Lung (tissue), 11 donors: ENCODE measurements at regions not wholly inside any gene's neighbourhood (a gene's known extent, or its start where the extent isn't known, plus 50 kb on each side); places are given as distances from the start of the nearest gene placed in this dataset.

ENCODE experiments used
- ATAC-seq: fragments of 200-7000 bp; cut with Tn5 transposase; one replicate; pipeline ENCODE4 v1.9.1; 2020; ENCODE audit warnings: moderate number of reproducible peaks; ENCODE audit not compliant: insufficient read depth, low FRiP score
- DNase-seq, 3 donors: peaks; one replicate each; pipeline ENCODE4 v3.0.0-alpha.2; 2013 to 2017
- H3K27ac ChIP-seq, 2 donors: one replicate each; pipeline ENCODE4 v1.5.1; 2013; ENCODE audit warnings: mild to moderate bottlenecking in 2 of 2, moderate library complexity in 2 of 2, control low read depth in 1 of 2, inconsistent platforms in 1 of 2, low read depth in 1 of 2, low read length in 1 of 2
- H3K27me3 ChIP-seq, 3 donors: one replicate each; pipeline ENCODE4 v1.5.1; 2013; ENCODE audit warnings: low read length in 2 of 3; ENCODE audit not compliant: control insufficient read depth in 3 of 3, insufficient read depth in 3 of 3
- H3K36me3 ChIP-seq, 4 donors: one replicate each; pipeline ENCODE4 v1.5.1; 2013; ENCODE audit warnings: low read length in 4 of 4, mild to moderate bottlenecking in 1 of 4, moderate library complexity in 1 of 4; ENCODE audit not compliant: control insufficient read depth in 4 of 4, insufficient read depth in 4 of 4
- H3K4me1 ChIP-seq, 5 donors: one replicate each; pipeline ENCODE4 v1.5.1; 2013; ENCODE audit warnings: low read length in 5 of 5, mild to moderate bottlenecking in 2 of 5, moderate library complexity in 1 of 5; ENCODE audit not compliant: control insufficient read depth in 5 of 5, insufficient read depth in 5 of 5
- H3K4me3 ChIP-seq: one replicate; pipeline ENCODE4 v1.5.1; 2013; ENCODE audit warnings: mild to moderate bottlenecking, control low read depth, moderate library complexity
- H3K9ac ChIP-seq, 2 donors: one replicate each; pipeline ENCODE4 v1.5.1; 2013; ENCODE audit warnings: low read length in 2 of 2, control low read depth in 1 of 2; ENCODE audit not compliant: insufficient read depth in 1 of 2
- H3K9me3 ChIP-seq, 4 donors: one replicate each; pipeline ENCODE4 v1.5.1; 2013; ENCODE audit warnings: low read length in 3 of 4, mild to moderate bottlenecking in 1 of 4, moderate library complexity in 1 of 4; ENCODE audit not compliant: control insufficient read depth in 4 of 4, insufficient read depth in 3 of 4
- CTCF ChIP-seq: IDR thresholded peaks from 2 replicates; pipeline ENCODE4 v1.5.1; 2012; ENCODE audit warnings: mild to moderate bottlenecking; ENCODE audit errors: control extremely low read depth, extremely low read depth
- WGBS, 2 donors: extraction: QIAGEN DNeasy Blood & Tissue Kit; methylation state at CpG; one replicate each; pipeline ENCODE4 v1.1.7; 2013; 5-methylcytosine and 5-hydroxymethylcytosine counted together
- donor health status: control.
- donor health status: control.
- donor health status: Bipolar disorder and iron deficiency.
- donor health status: healthy.
- donor health status: DM: yes; HTN: yes; CAD: no.

GRCh38 chr1:5708346-5709245, 283.6 kb downstream of the NPHP4 start:
- DNase-seq, result no peak
- 90% methylated on average over 27 of the region's 27 CpGs for WGBS, 2 donors
- Histone ChIP-seq H3K27me3 (no peaks in the 10 kb centered on the region), H3K36me3 (no peaks in the 10 kb centered on the region), H3K4me3 (no peak overlapping the region), H3K9ac (no peak overlapping the region), H3K4me1 (no peaks in the 10 kb centered on the region), H3K9me3 (peaks cover 0 to 9% (median 0%) of the 10 kb centered on the region in 4 donors), H3K27ac (no peak overlapping the region)
- ATAC-seq, result no peak
- no peak for TF ChIP-seq CTCF

GRCh38 chr1:5707566-5708345, 284.5 kb downstream of the NPHP4 start:
- no peak overlapping the region for H3K4me3 ChIP-seq
- no peaks in the 10 kb centered on the region for H3K27me3 ChIP-seq
- WGBS, 2 donors, result 81 to 90% methylated on average over 12 of the region's 12 CpGs
- no peak overlapping the region for H3K27ac ChIP-seq
- H3K4me1 ChIP-seq, result no peaks in the 10 kb centered on the region
- peaks cover 0 to 9% (median 0%) of the 10 kb centered on the region in 4 donors for H3K9me3 ChIP-seq
- ATAC-seq (no peak), DNase-seq (no peak)
- H3K9ac ChIP-seq, result no peak overlapping the region
- no peak for TF ChIP-seq CTCF
- H3K36me3 ChIP-seq, result no peaks in the 10 kb centered on the region

- ATAC-seq (no peak), DNase-seq (no peak)
- no peak for TF ChIP-seq CTCF
- H3K4me1 ChIP-seq, result no peaks in the 10 kb centered on the region
- H3K27me3 ChIP-seq, result no peaks in the 10 kb centered on the region
- no peak overlapping the region for H3K27ac ChIP-seq
- peaks cover 0 to 9% (median 0%) of the 10 kb centered on the region in 4 donors for H3K9me3 ChIP-seq
- H3K36me3 ChIP-seq, result no peaks in the 10 kb centered on the region
- 90 to 94% methylated on average over 5 of the region's 5 CpGs for WGBS, 2 donors
- H3K4me3 ChIP-seq, result no peak overlapping the region
- H3K9ac ChIP-seq, result no peak overlapping the region
Measured at GRCh38 chr1:5706239-5706638, 286.0 kb downstream of the NPHP4 start.
